8988T (cell line): ENCODE measurements at regions not wholly inside any gene's neighbourhood (a gene's known extent, or its start where the extent isn't known, plus 50 kb on each side); places are given as distances from the start of the nearest gene placed in this dataset.
"Not testable (repeated sequence)": the region's sequence is repeated elsewhere in the genome, so short reads cannot be mapped to it uniquely, and the experiment has no call there.

Experiments
- DNase-seq: peaks from one replicate; pipeline ENCODE4 v3.0.0; 2011

- no peak for DNase-seq
Measured at GRCh38 chr14:43522191-43522590, 984.9 kb downstream of the FSCB start.

- DNase-seq, result no peak
Measured at GRCh38 chr14:43503508-43503907, 1003.6 kb downstream of the FSCB start.

GRCh38 chr14:43492359-43492758 is 1014.7 kb downstream of the FSCB start:
- not testable (repeated sequence) for DNase-seq

- DNase-seq, result no peak
Measured at GRCh38 chr14:43483415-43483814, 1023.7 kb downstream of the FSCB start.

- no peak for DNase-seq
Measured at GRCh38 chr14:43481864-43482263, 1025.2 kb downstream of the FSCB start.

GRCh38 chr14:43480976-43481375 is 1026.1 kb downstream of the FSCB start:
- DNase-seq, result no peak

GRCh38 chr14:43479596-43480195 is 1027.4 kb downstream of the FSCB start:
- no peak for DNase-seq

GRCh38 chr14:43476822-43477221 is 1030.3 kb downstream of the FSCB start:
- no peak for DNase-seq

- DNase-seq, result no peak
Measured at GRCh38 chr14:43475757-43476156, 1031.3 kb downstream of the FSCB start.

GRCh38 chr14:43471595-43471994 is 1035.5 kb downstream of the FSCB start:
- DNase-seq, result no peak

GRCh38 chr14:43464968-43465367 is 1042.1 kb downstream of the FSCB start:
- no peak for DNase-seq

- DNase-seq, result no peak
Measured at GRCh38 chr14:43449291-43449690, 1057.8 kb downstream of the FSCB start.

- DNase-seq, result no peak
Measured at GRCh38 chr14:43438056-43438455, 1069.0 kb downstream of the FSCB start.

- DNase-seq, result no peak
Measured at GRCh38 chr14:43418324-43418723, 1088.8 kb downstream of the FSCB start.

GRCh38 chr14:43413084-43413483 is 1094.0 kb downstream of the FSCB start:
- no peak for DNase-seq

GRCh38 chr14:43411841-43412240 is 1095.2 kb downstream of the FSCB start:
- DNase-seq, result no peak

- no peak for DNase-seq
Measured at GRCh38 chr14:43410631-43411030, 1096.5 kb downstream of the FSCB start.

GRCh38 chr14:43408472-43408871 is 1098.6 kb downstream of the FSCB start:
- no peak for DNase-seq

- no peak for DNase-seq
Measured at GRCh38 chr14:43407706-43408105, 1099.4 kb downstream of the FSCB start.

- DNase-seq, result no peak
Measured at GRCh38 chr14:43406931-43407330, 1100.2 kb downstream of the FSCB start.

GRCh38 chr14:43399289-43399688 is 1107.8 kb downstream of the FSCB start:
- no peak for DNase-seq

GRCh38 chr14:43370565-43370896 is 1136.6 kb downstream of the FSCB start:
- not testable (repeated sequence) for DNase-seq

GRCh38 chr14:43369710-43370564 is 1137.1 kb downstream of the FSCB start:
- DNase-seq, result no peak

- DNase-seq, result no peak
Measured at GRCh38 chr14:43362586-43362985, 1144.5 kb downstream of the FSCB start.

GRCh38 chr14:43361751-43362150 is 1145.3 kb downstream of the FSCB start:
- DNase-seq, result no peak
